Neural progenitor cell (in vitro differentiated cells): ENCODE measurements at regions not wholly inside any gene's neighbourhood (a gene's known extent, or its start where the extent isn't known, plus 50 kb on each side); places are given as distances from the start of the nearest gene placed in this dataset.

Experiments
- DNase-seq: peaks from one replicate; pipeline ENCODE4 v3.0.0-alpha.2; 2016; ENCODE audit warnings: low spot score
- H2AFZ ChIP-seq: fragments of 200-600 bp; sonication (generic); replicated peaks from 2 replicates; pipeline ENCODE4 v1.6.1; 2016; ENCODE audit warnings: antibody characterized with exemption
- H3F3A ChIP-seq: fragments of 200-600 bp; sonication (generic); 2 replicates; pipeline ENCODE4 v1.6.1; 2016; ENCODE audit warnings: antibody characterized with exemption, low read depth
- H3K27ac ChIP-seq: fragments of 200-600 bp; sonication (generic); 2 replicates; pipeline ENCODE4 v1.5.1; 2016; ENCODE audit warnings: mild to moderate bottlenecking
- H3K27me3 ChIP-seq: fragments of 200-600 bp; sonication (generic); 2 replicates; pipeline ENCODE4 v1.6.1; 2016; ENCODE audit warnings: mild to moderate bottlenecking, moderate library complexity
- H3K36me3 ChIP-seq: fragments of 200-600 bp; sonication (generic); 2 replicates; pipeline ENCODE4 v1.5.1; 2016
- H3K4me1 ChIP-seq: fragments of 200-600 bp; sonication (generic); 2 replicates; pipeline ENCODE4 v1.6.1; 2016; ENCODE audit warnings: mixed run types
- H3K4me2 ChIP-seq: fragments of 200-600 bp; sonication (generic); 2 replicates; pipeline ENCODE4 v1.6.1; 2016
- H3K4me3 ChIP-seq: fragments of 200-600 bp; sonication (generic); 2 replicates; pipeline ENCODE4 v1.5.1; 2016
- H3K79me2 ChIP-seq: fragments of 200-600 bp; sonication (generic); 2 replicates; pipeline ENCODE4 v1.6.1; 2016; ENCODE audit warnings: low read depth
- H3K9ac ChIP-seq: fragments of 200-600 bp; sonication (generic); 2 replicates; pipeline ENCODE4 v1.6.1; 2016
- H3K9me3 ChIP-seq: fragments of 200-600 bp; sonication (generic); 2 replicates; pipeline ENCODE4 v1.5.1; 2016; ENCODE audit warnings: low read depth
- H4K20me1 ChIP-seq: fragments of 200-600 bp; sonication (generic); 2 replicates; pipeline ENCODE4 v1.6.1; 2016; ENCODE audit warnings: low read depth
- H3K27ac Mint-ChIP-seq: 3 replicates; pipeline ENCODE4 v1.8.0; 2021; ENCODE audit warnings: mixed read lengths
- H3K27me3 Mint-ChIP-seq: 2 replicates; pipeline ENCODE4 v1.8.0; 2022; ENCODE audit warnings: low read depth, mild to moderate bottlenecking, inconsistent platforms, moderate library complexity, mixed read lengths; ENCODE audit not compliant: insufficient read depth
- H3K36me3 Mint-ChIP-seq: 3 replicates; pipeline ENCODE4 v1.8.0; 2021; ENCODE audit warnings: mixed read lengths
- H3K4me1 Mint-ChIP-seq: 3 replicates; pipeline ENCODE4 v1.8.0; 2021; ENCODE audit warnings: mixed read lengths
- H3K4me3 Mint-ChIP-seq: 3 replicates; pipeline ENCODE4 v1.8.0; 2021; ENCODE audit warnings: mild to moderate bottlenecking, moderate library complexity, mixed read lengths
- H3K9me3 Mint-ChIP-seq: 3 replicates; pipeline ENCODE4 v1.8.0; 2020; ENCODE audit warnings: mixed read lengths
- CTCF ChIP-seq: fragments of 200-600 bp; sonication (generic); IDR thresholded peaks from 2 replicates; pipeline ENCODE4 v1.5.1; 2017; ENCODE audit warnings: antibody characterized with exemption, mild to moderate bottlenecking
- EZH2 ChIP-seq: fragments of 200-600 bp; sonication (generic); IDR thresholded peaks from 2 replicates; pipeline ENCODE4 v1.6.1; 2017; ENCODE audit warnings: antibody characterized with exemption, mild to moderate bottlenecking, moderate library complexity
- EZH2phosphoT487 ChIP-seq: fragments of 200-600 bp; sonication (generic); IDR thresholded peaks from 2 replicates; pipeline ENCODE4 v1.6.1; 2017; ENCODE audit warnings: antibody characterized with exemption

- H3K4me3 ChIP-seq, result no peak overlapping the region
- H3K9ac ChIP-seq, result no peak overlapping the region
- H3F3A ChIP-seq, result no peaks in the 10 kb centered on the region
- H3K4me1 ChIP-seq, result peaks cover 8% of the 10 kb centered on the region
- no peaks in the 10 kb centered on the region for H3K36me3 ChIP-seq
- H3K4me2 ChIP-seq, result no peak overlapping the region
- Mint-ChIP-seq H3K4me3 (no peak overlapping the region), H3K36me3 (no peaks in the 10 kb centered on the region), H3K27me3 (peaks cover 3% of the 10 kb centered on the region), H3K4me1 (peaks cover 26% of the 10 kb centered on the region), H3K27ac (no peak overlapping the region), H3K9me3 (peaks cover 5% of the 10 kb centered on the region)
- H2AFZ ChIP-seq, result no peak overlapping the region
- no peak for TF ChIP-seq EZH2phosphoT487
- H3K9me3 ChIP-seq, result peaks cover 3% of the 10 kb centered on the region
- no peaks in the 10 kb centered on the region for H4K20me1 ChIP-seq
- no peaks in the 10 kb centered on the region for H3K27me3 ChIP-seq
- no peaks in the 10 kb centered on the region for H3K79me2 ChIP-seq
- H3K27ac ChIP-seq, result no peak overlapping the region
- DNase-seq, result no peak
These were observed 329.6 kb upstream of the NPVF start for GRCh38 chr7:25557930-25558329.

GRCh38 chr7:25558605-25559004 is 330.3 kb upstream of the NPVF start:
- TF ChIP-seq EZH2, result no peak
- no peak for TF ChIP-seq EZH2phosphoT487
- no peak for TF ChIP-seq CTCF
- no peak overlapping the region for H3K27ac Mint-ChIP-seq
- Histone ChIP-seq H3K9me3 (peaks cover 3% of the 10 kb centered on the region), H3F3A (no peaks in the 10 kb centered on the region), H3K27me3 (no peaks in the 10 kb centered on the region), H3K9ac (no peak overlapping the region), H3K4me2 (no peak overlapping the region), H2AFZ (no peak overlapping the region), H3K79me2 (no peaks in the 10 kb centered on the region), H3K27ac (no peak overlapping the region), H4K20me1 (no peaks in the 10 kb centered on the region), H3K36me3 (no peaks in the 10 kb centered on the region), H3K4me3 (no peak overlapping the region), H3K4me1 (peaks cover 8% of the 10 kb centered on the region)
- H3K36me3 Mint-ChIP-seq, result no peaks in the 10 kb centered on the region
- no peak for DNase-seq
- peaks cover 3% of the 10 kb centered on the region for H3K27me3 Mint-ChIP-seq
- peaks cover 25% of the 10 kb centered on the region for H3K4me1 Mint-ChIP-seq
- peaks cover 5% of the 10 kb centered on the region for H3K9me3 Mint-ChIP-seq
- H3K4me3 Mint-ChIP-seq, result no peak overlapping the region

GRCh38 chr7:25559581-25560367 is 331.5 kb upstream of the NPVF start:
- H3K9me3 Mint-ChIP-seq, result peaks cover 5% of the 10 kb centered on the region
- TF ChIP-seq CTCF (no peak), EZH2phosphoT487 (no peak), EZH2 (no peak)
- H3K4me3 Mint-ChIP-seq, result no peak overlapping the region
- DNase-seq, result no peak
- no peak overlapping the region for H3K9ac ChIP-seq
- H3K36me3 ChIP-seq, result no peaks in the 10 kb centered on the region
- no peaks in the 10 kb centered on the region for H4K20me1 ChIP-seq
- H3K9me3 ChIP-seq, result peaks cover 3% of the 10 kb centered on the region
- H3K27ac Mint-ChIP-seq, result no peak overlapping the region
- H3K36me3 Mint-ChIP-seq, result no peaks in the 10 kb centered on the region
- no peaks in the 10 kb centered on the region for H3F3A ChIP-seq
- no peak overlapping the region for H2AFZ ChIP-seq
- H3K27me3 Mint-ChIP-seq, result peaks cover 3% of the 10 kb centered on the region
- no peaks in the 10 kb centered on the region for H3K27me3 ChIP-seq
- no peaks in the 10 kb centered on the region for H3K79me2 ChIP-seq
- H3K4me2 ChIP-seq, result no peak overlapping the region
- peaks cover 8% of the 10 kb centered on the region for H3K4me1 ChIP-seq
- H3K4me3 ChIP-seq, result no peak overlapping the region
- peaks cover 20% of the 10 kb centered on the region for H3K4me1 Mint-ChIP-seq
- no peak overlapping the region for H3K27ac ChIP-seq

GRCh38 chr7:25562673-25563182 is 334.4 kb upstream of the NPVF start:
- Mint-ChIP-seq H3K27me3 (no peaks in the 10 kb centered on the region), H3K4me1 (peaks cover 11% of the 10 kb centered on the region), H3K9me3 (peaks cover 5% of the 10 kb centered on the region), H3K36me3 (no peaks in the 10 kb centered on the region), H3K4me3 (no peak overlapping the region), H3K27ac (no peak overlapping the region)
- TF ChIP-seq EZH2, result no peak
- TF ChIP-seq EZH2phosphoT487, result no peak
- no peak for TF ChIP-seq CTCF
- H4K20me1 ChIP-seq, result no peaks in the 10 kb centered on the region
- H3K4me3 ChIP-seq, result no peak overlapping the region
- no peaks in the 10 kb centered on the region for H3K4me1 ChIP-seq
- no peak overlapping the region for H3K9ac ChIP-seq
- no peaks in the 10 kb centered on the region for H3K79me2 ChIP-seq
- no peak for DNase-seq
- H3K4me2 ChIP-seq, result no peak overlapping the region
- no peak overlapping the region for H3K27ac ChIP-seq
- H3K9me3 ChIP-seq, result peaks cover 3% of the 10 kb centered on the region
- no peaks in the 10 kb centered on the region for H3K27me3 ChIP-seq
- H2AFZ ChIP-seq, result no peak overlapping the region
- no peaks in the 10 kb centered on the region for H3K36me3 ChIP-seq
- no peaks in the 10 kb centered on the region for H3F3A ChIP-seq
